ENCODE measurements at regions not wholly inside any gene's neighbourhood (a gene's known extent, or its start where the extent isn't known, plus 50 kb on each side); places are given as distances from the start of the nearest gene placed in this dataset.

DNA sequence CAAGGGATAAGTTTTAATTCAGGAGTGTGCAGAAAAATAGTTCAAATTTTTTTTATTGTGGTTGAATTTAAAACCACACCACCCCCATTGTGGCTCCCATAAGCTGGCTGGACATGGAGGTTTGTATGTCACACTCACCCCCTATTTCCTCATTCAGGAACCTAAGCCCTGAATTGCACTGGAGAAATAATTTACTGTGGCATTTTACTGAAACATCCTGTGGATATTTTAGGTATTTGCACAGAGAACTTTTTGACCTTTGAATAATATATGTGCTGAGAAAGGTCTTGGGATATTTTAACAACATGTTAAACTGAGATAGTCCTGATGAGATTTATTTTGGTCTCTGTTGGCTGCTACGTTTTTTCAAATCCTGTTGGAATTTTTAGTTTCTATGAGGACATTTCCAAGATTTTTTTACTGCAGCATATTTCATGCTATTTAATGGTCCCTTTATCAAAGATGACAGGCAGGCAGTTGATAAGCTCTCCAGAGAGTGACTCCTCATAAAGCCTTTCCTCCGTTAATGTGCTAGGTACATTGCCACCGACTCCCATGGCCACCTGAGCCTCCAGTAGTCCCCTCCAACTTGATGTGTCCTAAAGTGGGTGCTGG lies 51.2 kb upstream of the PALM2AKAP2 start:
- TF ChIP-seq POLR2A (IDR thresholded peaks at IDR 0.05) (no peak), CTCF (IDR thresholded peaks at IDR 0.05) (no peak)
